Inferior parietal cortex (tissue), 1 donor: ENCODE measurements at regions not wholly inside any gene's neighbourhood (a gene's known extent, or its start where the extent isn't known, plus 50 kb on each side); places are given as distances from the start of the nearest gene placed in this dataset.

ENCODE experiments used
- DNase-seq: peaks from one replicate; pipeline ENCODE4 v3.0.0-alpha.2; 2016; ENCODE audit errors: extremely low spot score

- DNase-seq = no peak
Measured at GRCh38 chr6:113560908-113561307, 296.2 kb upstream of the MARCKS start.

GRCh38 chr6:113562248-113562647 is 294.9 kb upstream of the MARCKS start:
- no peak for DNase-seq

- DNase-seq = peak; percentile 80
Measured at GRCh38 chr6:113564371-113565171, 292.6 kb upstream of the MARCKS start.

- no peak for DNase-seq
Measured at GRCh38 chr6:113565306-113565705, 291.8 kb upstream of the MARCKS start.

GRCh38 chr6:113570161-113570560 is 287.0 kb upstream of the MARCKS start:
- DNase-seq = no peak

GRCh38 chr6:113570641-113571040 is 286.5 kb upstream of the MARCKS start:
- no peak for DNase-seq

- DNase-seq = no peak
Measured at GRCh38 chr6:113574147-113574546, 283.0 kb upstream of the MARCKS start.

- no peak for DNase-seq
Measured at GRCh38 chr6:113576310-113576709, 280.8 kb upstream of the MARCKS start.

- DNase-seq = no peak
Measured at GRCh38 chr6:113578691-113579090, 278.5 kb upstream of the MARCKS start.

- DNase-seq = no peak
Measured at GRCh38 chr6:113584767-113585166, 272.4 kb upstream of the MARCKS start.

- no peak for DNase-seq
Measured at GRCh38 chr6:113585246-113585645, 271.9 kb upstream of the MARCKS start.

GRCh38 chr6:113586413-113587077 is 270.6 kb upstream of the MARCKS start:
- DNase-seq = no peak

- peak; percentile 39 for DNase-seq
Measured at GRCh38 chr6:113587078-113587699, 270.0 kb upstream of the MARCKS start.

GRCh38 chr6:113588646-113589045 is 268.5 kb upstream of the MARCKS start:
- DNase-seq = no peak

GRCh38 chr6:113591896-113592827 is 265.0 kb upstream of the MARCKS start:
- no peak for DNase-seq

GRCh38 chr6:113594726-113595125 is 262.4 kb upstream of the MARCKS start:
- DNase-seq = no peak

GRCh38 chr6:113595911-113596376 is 261.2 kb upstream of the MARCKS start:
- no peak for DNase-seq

- no peak for DNase-seq
Measured at GRCh38 chr6:113596387-113597230, 260.5 kb upstream of the MARCKS start.

- DNase-seq = no peak
Measured at GRCh38 chr6:113597231-113597583, 259.9 kb upstream of the MARCKS start.

GRCh38 chr6:113598786-113599185 is 258.4 kb upstream of the MARCKS start:
- DNase-seq = no peak

- DNase-seq = no peak
Measured at GRCh38 chr6:113599444-113599843, 257.7 kb upstream of the MARCKS start.
